Cardiac fibroblast (primary cell): ENCODE measurements at regions not wholly inside any gene's neighbourhood (a gene's known extent, or its start where the extent isn't known, plus 50 kb on each side); places are given as distances from the start of the nearest gene placed in this dataset.

Experiments
- DNase-seq, 2 donors: peaks; one replicate each; pipeline versions ENCODE4 v3.0.0 to v3.0.0-alpha.2; 2010; ENCODE audit warnings: low read depth in 2 of 2
- H3K4me3 ChIP-seq, 2 donors: replicated peaks in 1 of 2; 1 replicate in 1 of 2; 2 replicates in 1 of 2; pipeline ENCODE4 v1.5.1; 2011; ENCODE audit warnings: low read depth in 2 of 2, low read length in 2 of 2, mild to moderate bottlenecking in 2 of 2, moderate library complexity in 1 of 2
- TF ChIP-seq, protein P1 (sequence below): IDR thresholded peaks from one replicate; pipeline ENCODE4 v1.5.1; 2011; ENCODE audit warnings: low read depth, mild to moderate bottlenecking, low read length, inconsistent platforms

DNA sequence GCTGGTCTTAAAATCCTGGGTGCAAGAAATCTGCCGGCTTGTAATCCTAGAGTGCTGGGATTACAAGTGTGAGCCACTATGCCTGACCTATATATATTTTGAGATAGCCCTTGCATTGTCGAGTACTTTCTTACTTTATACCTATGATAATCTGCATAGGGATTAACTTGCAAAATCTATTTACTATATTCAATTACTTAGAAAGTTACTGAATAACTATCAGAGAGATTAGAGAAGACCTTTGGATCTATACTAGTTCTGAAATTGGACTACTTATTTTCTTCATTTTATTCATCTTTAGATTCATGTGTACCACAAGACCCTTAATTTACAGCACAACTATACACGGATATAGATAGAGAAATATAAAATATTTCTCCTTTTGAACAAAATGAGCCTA, 1766.0 kb downstream of the NCAM2 start:
- TF ChIP-seq, protein P1, sequence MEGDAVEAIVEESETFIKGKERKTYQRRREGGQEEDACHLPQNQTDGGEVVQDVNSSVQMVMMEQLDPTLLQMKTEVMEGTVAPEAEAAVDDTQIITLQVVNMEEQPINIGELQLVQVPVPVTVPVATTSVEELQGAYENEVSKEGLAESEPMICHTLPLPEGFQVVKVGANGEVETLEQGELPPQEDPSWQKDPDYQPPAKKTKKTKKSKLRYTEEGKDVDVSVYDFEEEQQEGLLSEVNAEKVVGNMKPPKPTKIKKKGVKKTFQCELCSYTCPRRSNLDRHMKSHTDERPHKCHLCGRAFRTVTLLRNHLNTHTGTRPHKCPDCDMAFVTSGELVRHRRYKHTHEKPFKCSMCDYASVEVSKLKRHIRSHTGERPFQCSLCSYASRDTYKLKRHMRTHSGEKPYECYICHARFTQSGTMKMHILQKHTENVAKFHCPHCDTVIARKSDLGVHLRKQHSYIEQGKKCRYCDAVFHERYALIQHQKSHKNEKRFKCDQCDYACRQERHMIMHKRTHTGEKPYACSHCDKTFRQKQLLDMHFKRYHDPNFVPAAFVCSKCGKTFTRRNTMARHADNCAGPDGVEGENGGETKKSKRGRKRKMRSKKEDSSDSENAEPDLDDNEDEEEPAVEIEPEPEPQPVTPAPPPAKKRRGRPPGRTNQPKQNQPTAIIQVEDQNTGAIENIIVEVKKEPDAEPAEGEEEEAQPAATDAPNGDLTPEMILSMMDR: no peak
- DNase-seq: no peak
- H3K4me3 ChIP-seq: no peak overlapping the region

- TF ChIP-seq, protein P1: no peak
- H3K4me3 ChIP-seq: no peak overlapping the region
- no peak for DNase-seq
Observed at GRCh38 chr21:22791376-22791775, 1793.2 kb downstream of the NCAM2 start.

DNA sequence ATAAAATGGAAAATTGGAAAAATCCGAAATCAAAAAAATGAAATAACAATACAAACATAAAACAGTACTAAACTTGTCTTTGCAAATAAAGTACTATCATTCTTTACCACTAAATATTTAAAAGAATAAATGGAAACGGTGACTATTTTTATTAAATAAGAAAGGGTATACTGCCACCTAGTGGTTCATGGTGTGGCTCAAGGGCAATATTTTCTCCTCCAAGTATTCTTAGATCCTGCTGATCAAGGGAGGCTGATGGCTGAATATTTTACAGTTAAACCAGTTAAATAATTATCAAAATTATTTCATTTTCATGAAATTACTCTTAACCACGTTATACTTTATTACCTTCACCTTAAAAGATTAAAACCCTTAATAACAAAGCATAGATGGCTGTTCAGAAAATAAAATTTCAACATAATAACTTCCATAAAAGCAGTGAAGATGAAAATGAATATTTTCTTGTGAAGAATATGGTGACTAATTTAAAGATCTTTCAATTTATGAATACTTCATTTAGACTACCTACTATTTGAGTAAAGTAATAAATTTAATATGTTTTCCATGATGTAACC, 1793.9 kb downstream of the NCAM2 start:
- peak; percentile 59 to 66 for DNase-seq
- no peak overlapping the region for H3K4me3 ChIP-seq
- TF ChIP-seq, protein P1: peak; percentile 59

DNA sequence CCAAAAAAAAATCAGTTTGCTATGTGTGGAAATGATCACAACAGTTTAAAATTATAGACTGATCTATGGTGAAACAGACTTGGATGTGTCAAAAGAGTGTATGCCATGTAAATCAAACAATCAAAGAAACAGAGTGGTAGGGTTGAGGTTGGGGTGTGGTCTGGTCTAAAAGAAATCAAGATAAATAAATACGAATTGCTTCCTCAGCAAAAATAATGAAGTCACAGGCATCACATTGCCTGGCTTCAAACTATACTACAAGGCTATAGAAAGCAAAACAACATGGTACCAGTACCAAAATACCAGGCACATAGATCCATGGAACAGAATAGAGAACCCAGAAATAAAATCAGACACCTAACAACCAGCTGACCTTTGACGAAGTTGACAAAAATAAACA, 1796.9 kb downstream of the NCAM2 start:
- TF ChIP-seq, protein P1: no peak

GRCh38 chr21:22795644-22796043, 1797.4 kb downstream of the NCAM2 start:
- H3K4me3 ChIP-seq: no peak overlapping the region
- TF ChIP-seq, protein P1: no peak
- no peak for DNase-seq

More for the DNA sequence above, 1796.9 kb downstream of the NCAM2 start:
- no peak for DNase-seq
- H3K4me3 ChIP-seq: no peak overlapping the region

DNA sequence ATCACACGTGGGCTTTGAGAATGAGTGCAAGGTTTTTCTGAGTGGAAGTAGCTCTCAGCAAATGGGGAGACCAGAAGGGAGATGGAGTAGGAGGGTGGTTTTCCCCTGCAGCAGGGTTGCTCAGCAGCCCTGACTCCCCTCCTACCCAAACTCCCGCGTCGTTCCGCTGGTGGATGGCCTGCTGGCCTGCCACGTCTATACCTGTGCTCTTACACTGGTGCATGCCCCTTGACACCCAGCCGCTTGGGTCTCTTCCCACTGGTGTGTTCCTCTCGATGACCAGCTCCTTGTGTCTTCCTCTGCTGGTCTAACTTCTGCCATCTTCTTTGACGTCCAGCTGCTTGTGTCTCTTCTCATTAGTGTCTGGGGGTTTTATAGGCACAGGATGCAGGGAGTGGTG, 1797.9 kb downstream of the NCAM2 start:
- no peak overlapping the region for H3K4me3 ChIP-seq
- TF ChIP-seq, protein P1: no peak
- DNase-seq: no peak

DNA sequence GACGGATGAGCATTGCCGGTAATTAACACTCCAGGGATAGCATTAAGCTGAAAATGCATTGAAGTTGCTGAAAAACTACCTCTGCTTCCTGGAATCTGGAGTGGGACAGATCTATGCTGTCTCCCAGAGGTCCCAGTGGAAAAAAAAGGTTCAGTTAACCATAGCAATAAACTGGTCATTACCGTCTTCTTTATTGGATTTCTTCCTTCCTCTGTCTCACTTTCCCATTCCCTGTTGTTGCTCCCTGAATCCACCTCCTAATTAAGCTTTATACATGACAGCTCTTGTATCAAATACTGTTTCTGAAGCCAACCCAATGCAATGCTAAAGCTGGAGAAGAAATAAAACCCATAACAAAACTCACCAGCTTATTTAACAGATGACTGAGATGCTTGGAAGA, 1805.9 kb downstream of the NCAM2 start:
- TF ChIP-seq, protein P1: no peak
- no peak overlapping the region for H3K4me3 ChIP-seq
- DNase-seq: no peak
